IPS DF 4.7 (cell line): ENCODE measurements at regions not wholly inside any gene's neighbourhood (a gene's known extent, or its start where the extent isn't known, plus 50 kb on each side); places are given as distances from the start of the nearest gene placed in this dataset.

Experiments
- DNase-seq: peaks from one replicate; pipeline ENCODE4 v3.0.0-alpha.2; 2013; ENCODE audit warnings: low spot score; ENCODE audit errors: extremely low read depth

DNA sequence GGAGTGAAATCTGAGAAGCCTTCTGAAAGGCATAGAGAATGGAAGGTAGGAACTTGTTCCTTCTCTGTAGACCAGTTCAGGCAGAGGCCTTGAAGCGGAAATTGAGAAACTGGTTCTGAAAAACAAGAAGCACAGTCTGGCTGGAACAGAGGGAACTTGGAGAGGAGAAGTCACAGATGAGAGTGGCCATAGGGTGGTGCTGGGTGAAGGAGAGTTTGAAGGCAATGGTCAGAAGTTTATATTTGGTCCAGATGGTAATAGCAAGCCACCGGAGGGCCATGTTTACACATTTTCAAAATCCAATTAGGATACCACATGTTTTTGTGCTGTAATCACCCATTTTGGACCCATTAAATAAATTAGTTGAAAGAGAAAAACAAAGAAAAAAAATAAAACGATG lies 692.5 kb downstream of the INHBA start:
- DNase-seq: no peak

DNA sequence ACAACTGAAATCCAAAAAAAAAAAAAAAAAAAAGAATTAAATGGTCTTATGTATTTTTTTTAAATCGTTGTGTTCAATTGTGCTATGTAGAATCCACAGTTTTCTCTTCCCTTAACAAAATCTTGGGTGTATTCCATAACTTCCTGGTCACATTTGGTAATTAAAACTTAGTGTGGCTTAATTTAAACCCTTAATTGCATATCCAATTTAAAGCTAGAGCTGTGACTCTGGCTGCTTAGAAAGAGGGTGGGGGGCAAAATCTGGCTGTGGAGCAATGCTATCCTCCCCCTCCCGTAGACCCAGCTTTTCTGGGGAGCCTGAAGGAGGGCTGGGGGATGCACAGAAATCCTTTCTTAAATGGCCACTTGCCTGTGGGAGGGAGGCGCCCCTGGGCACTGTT lies 695.1 kb downstream of the INHBA start:
- DNase-seq: no peak

DNA sequence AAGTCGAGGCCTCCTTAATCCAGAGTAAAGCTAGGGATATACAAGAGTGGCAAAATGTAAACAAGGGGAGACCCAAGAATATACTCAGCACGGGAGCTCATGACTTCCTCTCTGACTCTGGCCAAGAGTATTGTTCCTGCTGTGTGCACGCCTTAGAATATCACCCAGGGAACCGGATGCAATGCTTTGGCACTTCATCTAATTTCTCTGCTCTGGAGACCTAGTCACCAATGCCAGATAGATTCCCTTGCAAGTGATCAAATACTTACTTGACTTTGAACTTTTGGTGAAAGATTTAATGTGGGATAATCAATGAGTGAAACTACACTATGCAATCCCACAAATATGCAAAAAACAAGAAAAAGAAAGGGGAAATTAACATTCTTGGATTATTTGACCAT lies 695.5 kb downstream of the INHBA start:
- DNase-seq: no peak

DNA sequence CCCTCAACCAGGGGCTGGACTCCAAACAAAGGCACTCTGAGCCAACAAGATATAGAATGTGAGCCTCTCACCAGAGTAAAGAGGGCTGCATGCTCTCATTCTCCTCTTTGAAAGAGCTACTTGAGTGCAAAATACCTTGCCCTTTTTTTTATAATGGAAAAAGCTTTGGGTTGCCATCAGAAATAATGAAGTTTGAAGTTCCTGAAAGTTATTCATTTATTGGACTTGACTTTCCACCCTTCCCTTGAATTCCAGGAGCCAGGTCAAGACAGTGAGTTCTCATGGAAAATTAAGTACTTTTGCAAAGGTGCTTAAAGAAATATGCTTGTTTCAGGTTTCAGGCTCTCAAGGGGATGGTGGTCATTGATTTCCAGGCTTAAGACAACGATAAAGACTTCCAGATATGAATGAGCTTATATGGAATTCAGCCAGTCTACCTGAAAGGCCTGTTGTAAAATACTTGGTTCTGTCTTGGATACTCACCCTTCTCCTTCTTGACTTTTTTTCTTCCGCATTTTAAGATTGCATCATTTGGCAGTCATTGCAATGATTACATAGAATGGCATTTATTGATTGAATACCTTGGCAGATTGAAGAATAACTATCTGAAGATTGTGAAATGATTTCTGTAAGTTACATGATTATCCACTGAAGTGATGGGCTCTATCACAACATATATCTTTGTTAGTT lies 696.4 kb downstream of the INHBA start:
- no peak for DNase-seq

DNA sequence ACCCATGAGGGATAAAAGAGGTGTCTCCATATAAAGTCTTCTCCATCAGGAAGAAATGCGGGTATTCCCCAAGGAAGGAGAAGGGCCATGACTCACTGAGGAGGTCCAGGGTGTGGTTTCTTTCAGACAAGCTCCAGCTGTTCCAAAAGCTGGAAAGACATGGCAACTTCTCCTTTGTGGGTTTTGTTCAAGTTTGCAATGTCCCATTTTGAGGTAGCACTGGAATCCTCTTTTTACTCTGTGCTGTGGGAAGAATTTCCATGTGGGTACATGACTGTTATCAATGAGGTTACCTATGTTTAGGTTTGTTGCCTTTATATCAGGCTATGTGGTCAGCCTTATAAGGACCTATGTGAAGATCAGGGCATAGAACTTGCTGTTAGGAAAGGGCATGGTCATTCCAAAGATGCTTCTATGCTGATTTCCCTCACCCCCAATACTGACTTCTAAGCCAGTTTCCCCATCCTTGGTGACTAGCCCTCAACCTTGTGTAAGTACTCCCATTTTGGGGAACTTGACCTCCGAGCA lies 697.5 kb downstream of the INHBA start:
- DNase-seq: no peak

DNA sequence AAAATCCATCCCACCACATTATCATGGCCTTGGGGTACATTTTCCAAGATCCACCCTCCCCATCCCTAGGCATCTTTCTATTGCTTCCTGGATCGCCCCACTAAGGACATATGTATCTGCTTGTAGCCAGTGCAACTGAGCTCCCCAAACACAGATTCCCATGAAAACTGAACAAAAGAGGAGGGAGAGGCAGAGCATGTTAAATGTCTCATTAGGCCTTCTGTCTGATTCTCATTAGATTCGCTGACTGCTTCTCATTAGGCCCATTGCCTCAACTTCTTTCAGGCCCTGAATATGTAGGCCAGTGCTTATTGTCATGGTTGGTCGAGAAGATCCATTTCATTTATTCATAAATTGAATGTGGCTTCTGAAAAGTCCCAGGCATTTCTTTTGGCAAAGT lies 698.9 kb downstream of the INHBA start:
- no peak for DNase-seq

DNA sequence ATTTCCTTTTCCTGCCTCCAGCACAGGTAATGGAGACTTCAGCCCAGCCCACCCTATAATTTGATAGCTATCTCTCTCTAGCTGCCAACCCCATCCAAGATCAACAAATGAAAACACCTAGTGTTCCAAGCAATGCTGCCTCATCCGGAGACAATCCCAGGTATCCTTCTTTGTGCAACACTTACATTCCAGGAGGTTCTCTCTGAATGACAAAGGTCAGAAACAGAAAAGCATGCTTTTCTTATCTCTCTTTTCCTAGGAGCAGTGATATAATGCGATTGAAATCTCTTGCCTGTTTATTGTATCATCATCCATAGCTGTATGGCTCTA lies 699.3 kb downstream of the INHBA start:
- no peak for DNase-seq

DNA sequence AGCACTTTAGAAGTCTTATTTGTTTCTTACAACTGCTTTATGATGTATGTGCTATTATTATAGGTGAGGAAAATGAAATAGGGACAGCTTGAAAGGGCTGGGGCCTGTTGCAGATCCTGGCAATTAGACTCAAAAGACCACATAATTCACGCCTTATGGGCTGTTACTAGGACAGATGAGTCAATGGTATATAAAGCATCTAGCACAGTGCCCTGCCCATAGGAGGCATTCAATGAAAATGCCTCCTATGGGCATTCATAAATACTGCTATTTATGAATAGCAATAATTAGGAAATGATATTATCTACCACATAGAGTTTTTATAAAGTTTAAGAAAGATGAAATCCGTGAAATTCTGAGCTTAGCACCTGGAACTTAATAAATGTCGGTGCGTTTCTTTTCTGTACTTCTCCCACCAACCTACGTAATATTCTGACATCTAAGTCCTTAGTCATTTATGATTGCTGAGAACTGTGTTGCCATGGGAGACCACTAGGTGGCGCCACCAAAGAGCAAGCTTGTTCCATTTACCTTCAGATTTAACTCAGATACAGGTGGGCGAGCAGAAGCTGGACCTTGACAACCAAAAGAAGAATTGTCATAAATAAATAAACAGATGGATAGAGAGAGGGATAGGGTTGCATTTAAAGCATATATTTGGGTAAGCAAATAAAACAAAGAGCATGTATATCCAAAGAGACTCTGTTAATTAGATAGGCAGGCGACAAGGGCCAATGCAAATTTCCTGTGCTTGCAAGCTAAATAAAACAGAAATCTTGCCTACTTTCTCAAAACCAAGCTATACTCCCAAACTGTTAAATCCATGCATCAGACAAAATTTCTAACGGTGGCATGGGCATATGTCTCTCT lies 699.9 kb downstream of the INHBA start:
- DNase-seq: peak; percentile 14

DNA sequence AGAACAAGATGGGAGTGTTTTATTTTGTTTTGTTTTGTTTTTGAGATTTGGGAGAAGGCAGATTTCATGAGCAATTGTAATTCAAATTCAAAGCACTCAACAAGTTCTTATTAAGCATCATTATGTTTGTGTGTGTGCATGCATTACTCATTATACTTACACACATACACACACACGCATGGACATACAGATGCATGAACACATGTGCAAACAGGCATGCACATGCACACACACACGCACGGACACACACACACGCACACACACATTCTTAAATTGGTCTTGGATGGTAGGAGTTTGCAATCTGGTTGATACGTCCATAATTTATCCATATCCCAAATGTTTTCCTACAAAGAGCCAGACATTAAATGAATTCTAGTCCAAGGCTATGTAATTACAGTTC lies 702.8 kb downstream of the INHBA start:
- DNase-seq: no peak

DNA sequence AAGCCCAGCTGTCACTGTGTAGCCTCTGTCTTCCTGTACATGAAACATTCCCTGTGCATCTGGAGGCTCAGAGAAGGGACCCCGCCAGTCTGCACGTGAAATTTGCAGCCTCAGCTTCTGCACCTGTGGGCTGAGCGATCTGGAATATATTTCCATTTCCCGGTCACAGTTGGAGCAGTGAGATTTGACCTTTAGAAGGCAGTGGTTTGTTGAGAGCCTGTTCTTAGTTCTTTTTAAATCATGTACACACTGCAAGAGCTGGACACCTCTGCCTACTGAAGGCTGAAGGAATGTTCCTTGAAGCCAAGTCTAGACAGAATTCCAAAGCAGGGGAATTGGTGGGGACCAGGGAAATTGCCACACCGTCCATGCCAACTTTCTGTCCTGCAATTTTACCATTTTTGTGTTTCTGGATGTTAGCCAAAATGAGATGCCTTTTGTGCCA lies 706.6 kb downstream of the INHBA start:
- DNase-seq: no peak

DNA sequence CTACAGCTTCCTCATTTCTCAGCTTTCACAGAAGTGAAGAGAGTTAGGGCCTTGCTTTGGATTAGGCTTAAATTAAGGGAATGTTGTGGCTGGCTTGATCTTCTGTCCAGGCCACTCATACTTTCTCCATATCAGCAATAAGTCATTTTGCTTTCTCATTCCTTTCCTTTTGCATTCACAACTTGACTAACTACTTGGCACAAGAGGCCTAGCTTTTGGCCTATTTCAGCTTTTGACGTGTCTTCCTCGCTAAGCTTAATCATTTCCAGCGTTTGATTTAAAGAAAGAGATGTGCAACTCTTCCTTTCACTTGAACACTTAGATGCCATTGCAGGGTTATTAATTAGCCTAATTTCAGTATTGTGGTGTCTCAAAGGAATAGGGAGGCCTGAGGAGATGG lies 712.0 kb downstream of the INHBA start:
- no peak for DNase-seq

DNA sequence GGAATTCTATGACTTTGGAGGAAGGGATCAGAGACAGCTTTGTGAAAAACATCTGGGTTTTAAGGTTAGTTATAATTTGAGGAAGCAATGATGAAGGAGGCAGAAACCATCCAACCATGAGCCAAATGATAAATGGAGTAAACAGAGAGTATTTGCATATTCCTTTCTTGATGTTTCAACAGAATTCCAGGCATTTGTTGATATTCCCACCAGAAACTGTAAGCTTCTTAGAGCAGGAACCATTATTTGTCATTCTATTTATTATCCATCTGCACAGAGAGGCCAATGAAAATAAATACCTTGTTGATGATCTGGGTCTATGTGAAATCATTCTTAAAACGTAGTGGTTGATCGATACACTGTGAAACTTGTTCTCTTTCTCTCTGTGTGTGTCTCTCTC lies 715.3 kb downstream of the INHBA start:
- DNase-seq: no peak

DNA sequence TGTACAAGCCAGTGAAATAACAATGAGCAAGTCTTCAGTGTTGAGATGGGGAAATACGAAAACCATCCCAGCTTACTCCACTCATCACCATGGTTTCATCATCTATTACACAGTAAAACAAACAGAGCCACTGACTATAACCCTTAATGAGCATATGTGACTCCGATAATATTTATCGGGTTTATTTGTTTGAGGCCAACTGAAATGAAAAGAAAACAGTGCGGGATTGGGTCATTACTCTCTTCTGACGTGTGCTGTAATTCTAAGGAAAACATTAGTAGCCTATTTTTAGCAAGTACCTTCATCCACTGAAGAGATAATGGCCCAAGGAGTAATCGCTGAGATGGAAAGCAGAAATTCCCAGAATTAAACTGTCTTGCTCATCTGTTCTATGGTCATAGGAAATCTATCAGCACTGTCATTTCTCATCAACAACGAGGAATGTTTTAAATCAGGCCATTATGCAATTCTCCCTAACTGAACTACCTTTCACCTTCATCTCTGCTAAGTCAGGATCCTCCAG lies 716.5 kb downstream of the INHBA start:
- DNase-seq: no peak

DNA sequence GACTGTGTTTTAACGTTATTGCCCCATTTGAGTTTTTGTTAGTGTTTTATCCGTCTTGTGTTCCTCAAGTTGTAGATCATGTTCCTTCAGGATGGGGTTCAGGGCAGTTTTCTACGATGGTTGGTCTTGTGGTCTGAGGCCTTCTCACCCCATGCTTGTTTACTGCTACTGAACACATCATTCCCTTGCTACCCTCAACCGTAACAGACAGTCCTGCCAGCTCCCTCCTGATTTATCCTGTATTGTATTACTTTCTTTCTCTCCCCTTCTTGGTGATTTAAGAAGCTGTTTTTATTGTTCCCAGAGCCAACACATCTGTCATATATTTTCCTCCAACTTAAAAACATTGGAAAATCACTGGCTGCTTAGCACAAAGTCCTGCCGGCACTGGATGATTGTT lies 719.8 kb downstream of the INHBA start:
- no peak for DNase-seq

DNA sequence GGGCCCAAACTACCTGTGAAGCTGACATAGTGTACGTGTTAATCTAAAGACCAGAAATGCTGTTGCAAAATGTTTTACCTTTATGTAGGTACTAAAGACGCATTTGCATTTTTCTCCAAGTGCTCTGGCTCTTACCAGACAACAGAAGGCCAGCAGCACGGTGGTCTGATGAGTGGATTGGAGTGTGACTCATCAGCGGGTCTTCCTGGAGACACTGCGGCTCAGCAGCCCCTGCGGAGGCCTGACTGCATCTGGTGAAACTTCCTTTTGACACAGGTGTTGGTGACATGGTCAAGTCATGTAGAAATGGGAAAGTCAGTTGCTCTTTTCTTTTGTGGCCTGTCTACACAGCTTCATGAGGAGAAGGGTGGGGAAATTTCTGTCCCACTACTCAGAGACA lies 723.6 kb downstream of the INHBA start:
- no peak for DNase-seq

DNA sequence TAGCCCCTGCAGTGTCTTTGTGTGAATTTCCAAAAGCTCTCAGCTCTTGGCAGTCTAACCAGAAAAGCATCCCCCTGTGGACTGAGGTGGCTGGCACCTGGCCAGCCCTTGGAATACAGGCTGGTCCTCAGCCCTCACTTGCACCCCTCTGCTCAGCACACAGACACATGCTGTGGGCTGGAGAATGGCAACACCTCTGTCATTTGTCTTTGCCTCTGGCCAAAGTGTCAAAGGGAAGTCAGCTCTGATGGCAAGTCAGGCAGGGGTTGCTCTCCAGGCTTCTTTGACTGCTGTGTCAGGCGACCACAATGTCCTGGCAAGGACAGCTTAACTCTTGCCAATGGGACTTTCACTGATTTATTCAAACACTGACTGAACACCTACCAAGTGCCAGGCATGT lies 724.8 kb downstream of the INHBA start:
- no peak for DNase-seq

DNA sequence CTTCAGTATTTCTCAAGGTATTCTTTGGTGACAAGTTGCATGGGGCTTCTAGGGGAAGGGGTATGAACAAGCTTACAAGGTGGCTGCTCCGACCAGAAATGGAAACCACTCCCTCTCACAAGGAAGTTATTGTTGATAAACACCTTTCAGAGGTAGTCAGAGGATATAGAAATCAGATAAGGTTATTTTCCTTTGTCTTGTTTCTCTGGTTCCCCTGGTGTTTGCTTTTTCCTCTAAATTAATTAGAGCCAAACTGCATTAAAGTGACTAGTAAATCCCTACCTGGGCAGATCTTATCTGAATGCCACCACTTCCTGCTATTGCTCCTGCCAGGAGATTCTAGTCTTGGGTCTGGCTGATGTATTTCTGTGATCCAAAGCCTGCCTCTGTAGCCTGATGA lies 725.4 kb downstream of the INHBA start:
- no peak for DNase-seq

DNA sequence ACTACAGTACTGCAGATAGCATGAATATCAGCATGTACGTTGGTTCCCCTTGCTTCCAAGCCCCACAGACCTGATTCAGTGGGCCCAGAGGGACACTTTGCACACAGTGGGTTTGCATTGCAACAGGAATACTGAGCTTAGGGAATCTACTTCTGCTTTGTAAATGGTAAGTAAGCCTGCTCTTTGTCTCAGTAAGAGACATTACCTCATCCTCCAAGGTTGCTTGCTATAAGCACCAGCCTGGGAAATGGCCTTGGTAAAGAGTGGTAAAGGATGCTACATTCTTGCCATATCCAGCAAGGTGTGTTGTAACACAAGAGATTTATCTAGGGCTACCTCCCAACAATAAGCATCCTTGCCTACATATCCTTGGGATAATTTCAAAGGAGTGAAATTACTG lies 730.5 kb downstream of the INHBA start:
- DNase-seq: peak; percentile 51

DNA sequence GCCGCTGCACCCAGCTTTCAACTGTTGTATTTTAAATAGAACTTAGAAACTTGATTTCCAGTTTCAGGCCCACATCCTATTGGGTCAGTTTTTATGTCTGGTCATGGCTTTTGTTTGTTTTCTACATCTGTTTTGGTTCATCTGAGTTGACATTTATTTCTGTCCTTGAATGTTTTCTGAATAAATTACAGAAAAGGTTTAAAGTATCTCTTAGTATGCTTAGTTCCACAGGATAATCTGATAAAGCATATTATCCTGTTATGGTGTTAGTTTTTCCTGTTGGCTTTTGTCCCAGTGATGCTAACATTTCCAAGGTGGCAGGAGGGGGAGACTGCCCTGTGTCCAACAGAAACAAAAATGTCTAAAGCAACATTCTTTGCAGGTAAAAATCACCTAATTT lies 733.2 kb downstream of the INHBA start:
- DNase-seq: no peak

DNA sequence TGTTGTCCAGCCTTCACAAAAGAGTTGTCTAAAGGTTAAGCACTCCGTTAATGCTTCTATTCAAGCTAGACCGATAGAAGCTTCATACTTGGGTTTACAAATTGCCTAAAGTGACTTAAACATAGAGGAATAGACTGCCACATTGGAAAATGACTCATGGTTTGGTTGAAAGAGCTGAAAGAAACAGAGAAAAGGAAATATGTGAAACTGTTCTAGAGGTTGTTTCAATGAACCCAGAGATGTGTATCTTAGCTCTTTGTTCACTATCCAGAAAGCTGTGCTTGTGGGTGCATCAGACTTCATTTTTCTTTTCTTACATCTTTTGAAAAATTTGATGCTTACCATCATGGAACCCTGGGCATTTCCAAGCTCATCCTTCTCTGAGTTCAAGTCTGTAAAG lies 736.2 kb downstream of the INHBA start:
- no peak for DNase-seq

DNA sequence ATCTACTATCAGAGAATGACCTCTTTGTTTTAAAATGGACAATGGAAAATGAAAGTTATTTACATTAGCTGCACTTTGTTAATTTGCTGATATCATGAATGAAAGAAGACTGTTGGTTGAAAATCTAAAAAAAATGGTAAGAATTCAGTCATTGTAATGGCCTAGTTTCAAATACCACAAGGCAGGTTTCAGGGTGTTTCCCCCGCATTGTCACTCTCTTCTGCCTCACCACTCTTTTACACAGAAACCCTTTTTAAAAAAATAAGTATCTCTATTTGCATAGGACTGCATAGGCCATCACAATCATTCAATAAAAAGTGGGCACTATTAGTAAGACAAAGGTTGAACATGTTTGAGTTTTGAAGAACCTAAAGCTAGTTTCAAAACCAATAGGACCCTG lies 737.1 kb downstream of the INHBA start:
- no peak for DNase-seq

DNA sequence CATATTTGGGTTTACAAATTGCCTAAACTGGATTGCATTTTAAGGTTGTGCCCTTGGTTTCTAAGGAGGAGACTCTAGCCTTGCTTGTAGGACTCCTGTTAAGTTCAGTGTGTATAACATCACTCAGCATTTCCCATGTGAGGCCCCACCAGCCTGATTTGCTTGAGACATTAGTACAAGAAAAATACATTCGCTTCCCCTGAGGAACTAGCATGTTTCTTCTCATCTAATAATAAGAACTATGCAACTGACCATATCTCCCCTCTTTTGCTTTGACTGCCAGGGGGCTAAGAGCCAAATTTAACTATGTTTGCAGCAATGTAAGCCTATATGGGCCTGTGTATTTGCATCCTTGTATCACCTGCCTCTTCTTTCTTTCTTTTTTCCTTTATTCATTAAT lies 737.9 kb downstream of the INHBA start:
- no peak for DNase-seq

DNA sequence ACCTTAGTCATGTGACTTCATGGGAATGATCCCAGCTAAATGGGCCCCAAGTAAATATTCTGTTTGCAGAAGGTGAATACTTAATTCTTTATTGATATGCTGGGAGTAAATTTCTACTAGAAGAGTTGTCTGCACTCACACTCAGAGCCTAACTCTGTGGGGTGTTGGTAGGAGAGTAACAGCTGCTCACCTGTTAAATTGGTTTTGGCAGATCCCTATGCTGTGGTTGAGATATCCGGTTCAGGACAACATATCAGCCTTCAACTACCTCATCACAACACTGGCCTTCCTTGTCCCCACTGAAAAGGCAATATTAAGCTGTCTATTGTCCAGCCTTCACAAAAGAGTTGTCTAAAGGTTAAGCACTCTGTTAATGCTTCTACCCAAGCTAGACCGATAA lies 738.3 kb downstream of the INHBA start:
- DNase-seq: no peak
